ENCODE measurements at regions not wholly inside any gene's neighbourhood (a gene's known extent, or its start where the extent isn't known, plus 50 kb on each side); places are given as distances from the start of the nearest gene placed in this dataset.

DNA sequence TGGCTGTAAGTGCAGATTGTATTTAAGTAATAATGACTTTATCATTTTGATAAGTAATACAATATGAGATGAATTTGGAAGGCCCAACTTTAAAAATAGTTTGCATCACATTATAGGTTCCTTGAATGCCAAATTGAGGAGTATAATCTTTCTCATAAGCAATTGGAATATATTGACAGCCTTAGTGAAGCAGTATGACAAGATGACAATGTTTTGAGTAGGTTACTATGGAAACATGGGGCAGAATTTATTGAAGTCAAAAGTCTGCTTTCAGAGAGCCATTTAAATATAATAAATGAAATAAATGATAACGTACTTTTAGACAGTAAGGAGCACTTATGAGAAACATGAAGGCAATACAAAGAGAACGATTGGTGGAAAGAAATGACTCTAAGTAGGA lies 776.4 kb downstream of the TECRL start:
- ChIA-PET POLR2A (no interaction called here), CTCF (no interaction called here)
- in situ Hi-C loops (cut with HindIII; ENCODE audit: low pct_unique_long_range_greater_than_20kb, low sequenced_read_pairs): no loop called here
- no TSS peak for BruUV-seq (replicated peaks)
- no peaks in the 10 kb centered on the region for H3K36me3 ChIP-seq (ENCODE audit: control insufficient read depth, insufficient read depth, low read length)
- intact Hi-C loops (cut with micrococcal nuclease; ENCODE audit: unreplicated experiment): no loop called here
- DNase-seq (ENCODE audit: low read depth, low spot score) (no peak), ATAC-seq (no peak)
- H3K9me3 ChIP-seq (ENCODE audit: control insufficient read depth, insufficient read depth, low read depth, low read length): no peaks in the 10 kb centered on the region
- H3K27ac ChIP-seq (ENCODE audit: low read length): no peak overlapping the region
- H3K4me1 ChIP-seq (ENCODE audit: control insufficient read depth, insufficient read depth, low read length): no peaks in the 10 kb centered on the region
- H3K27me3 ChIP-seq (ENCODE audit: control insufficient read depth, insufficient read depth, low read length): no peaks in the 10 kb centered on the region
- H3K4me3 ChIP-seq (ENCODE audit: low read depth in 2 of 2, low read length in 2 of 2): no peak overlapping the region
- TF ChIP-seq, protein P1, sequence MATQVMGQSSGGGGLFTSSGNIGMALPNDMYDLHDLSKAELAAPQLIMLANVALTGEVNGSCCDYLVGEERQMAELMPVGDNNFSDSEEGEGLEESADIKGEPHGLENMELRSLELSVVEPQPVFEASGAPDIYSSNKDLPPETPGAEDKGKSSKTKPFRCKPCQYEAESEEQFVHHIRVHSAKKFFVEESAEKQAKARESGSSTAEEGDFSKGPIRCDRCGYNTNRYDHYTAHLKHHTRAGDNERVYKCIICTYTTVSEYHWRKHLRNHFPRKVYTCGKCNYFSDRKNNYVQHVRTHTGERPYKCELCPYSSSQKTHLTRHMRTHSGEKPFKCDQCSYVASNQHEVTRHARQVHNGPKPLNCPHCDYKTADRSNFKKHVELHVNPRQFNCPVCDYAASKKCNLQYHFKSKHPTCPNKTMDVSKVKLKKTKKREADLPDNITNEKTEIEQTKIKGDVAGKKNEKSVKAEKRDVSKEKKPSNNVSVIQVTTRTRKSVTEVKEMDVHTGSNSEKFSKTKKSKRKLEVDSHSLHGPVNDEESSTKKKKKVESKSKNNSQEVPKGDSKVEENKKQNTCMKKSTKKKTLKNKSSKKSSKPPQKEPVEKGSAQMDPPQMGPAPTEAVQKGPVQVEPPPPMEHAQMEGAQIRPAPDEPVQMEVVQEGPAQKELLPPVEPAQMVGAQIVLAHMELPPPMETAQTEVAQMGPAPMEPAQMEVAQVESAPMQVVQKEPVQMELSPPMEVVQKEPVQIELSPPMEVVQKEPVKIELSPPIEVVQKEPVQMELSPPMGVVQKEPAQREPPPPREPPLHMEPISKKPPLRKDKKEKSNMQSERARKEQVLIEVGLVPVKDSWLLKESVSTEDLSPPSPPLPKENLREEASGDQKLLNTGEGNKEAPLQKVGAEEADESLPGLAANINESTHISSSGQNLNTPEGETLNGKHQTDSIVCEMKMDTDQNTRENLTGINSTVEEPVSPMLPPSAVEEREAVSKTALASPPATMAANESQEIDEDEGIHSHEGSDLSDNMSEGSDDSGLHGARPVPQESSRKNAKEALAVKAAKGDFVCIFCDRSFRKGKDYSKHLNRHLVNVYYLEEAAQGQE (IDR thresholded peaks at IDR 0.05; ENCODE audit: insufficient read depth in 1 of 2, low read depth in 2 of 2, low read length in 1 of 2): no peak
- TF ChIP-seq POLR2AphosphoS5 (IDR thresholded peaks at IDR 0.05; ENCODE audit: low read depth, low read length) (no peak), CTCF (IDR thresholded peaks at IDR 0.05) (no peak), SIN3A (IDR thresholded peaks at IDR 0.05; ENCODE audit: borderline replicate concordance, insufficient read depth, low read depth, low read length) (no peak), TCF7L2 (IDR thresholded peaks at IDR 0.05; ENCODE audit: low read depth, low read length) (no peak)

GRCh38 chr4:63620271-63620670 lies 789.0 kb downstream of the TECRL start:
- Histone ChIP-seq H3K4me3 (ENCODE audit: low read depth in 2 of 2, low read length in 2 of 2) (no peak overlapping the region), H3K4me1 (ENCODE audit: control insufficient read depth, insufficient read depth, low read length) (no peaks in the 10 kb centered on the region), H3K27ac (ENCODE audit: low read length) (no peak overlapping the region), H3K36me3 (ENCODE audit: control insufficient read depth, insufficient read depth, low read length) (no peaks in the 10 kb centered on the region), H3K9me3 (ENCODE audit: control insufficient read depth, insufficient read depth, low read depth, low read length) (no peaks in the 10 kb centered on the region), H3K27me3 (ENCODE audit: control insufficient read depth, insufficient read depth, low read length) (no peaks in the 10 kb centered on the region)
- POLR2A ChIA-PET: no interaction called here
- ATAC-seq (no peak), DNase-seq (ENCODE audit: low read depth, low spot score) (no peak)
- CTCF ChIA-PET: no interaction called here
- in situ Hi-C loops (cut with HindIII; ENCODE audit: low pct_unique_long_range_greater_than_20kb, low sequenced_read_pairs) (no loop called here), intact Hi-C loops (cut with micrococcal nuclease; ENCODE audit: unreplicated experiment) (no loop called here)
- TF ChIP-seq CTCF (IDR thresholded peaks at IDR 0.05) (no peak), POLR2AphosphoS5 (IDR thresholded peaks at IDR 0.05; ENCODE audit: low read depth, low read length) (no peak), TCF7L2 (IDR thresholded peaks at IDR 0.05; ENCODE audit: low read depth, low read length) (no peak), SIN3A (IDR thresholded peaks at IDR 0.05; ENCODE audit: borderline replicate concordance, insufficient read depth, low read depth, low read length) (no peak)
- TF ChIP-seq, protein P1 (IDR thresholded peaks at IDR 0.05; ENCODE audit: insufficient read depth in 1 of 2, low read depth in 2 of 2, low read length in 1 of 2): no peak
- no TSS peak for BruUV-seq (replicated peaks)

Measured in Panc1 (cell line).